Endothelial cell of hepatic sinusoid (primary cell): ENCODE measurements at regions not wholly inside any gene's neighbourhood (a gene's known extent, or its start where the extent isn't known, plus 50 kb on each side); places are given as distances from the start of the nearest gene placed in this dataset.

ENCODE experiments used
- in situ Hi-C: cut with HindIII; loops from 2 replicates; pipeline ENCODE4 v1.10.0; 2017; ENCODE audit warnings: low sequenced_read_pairs

DNA sequence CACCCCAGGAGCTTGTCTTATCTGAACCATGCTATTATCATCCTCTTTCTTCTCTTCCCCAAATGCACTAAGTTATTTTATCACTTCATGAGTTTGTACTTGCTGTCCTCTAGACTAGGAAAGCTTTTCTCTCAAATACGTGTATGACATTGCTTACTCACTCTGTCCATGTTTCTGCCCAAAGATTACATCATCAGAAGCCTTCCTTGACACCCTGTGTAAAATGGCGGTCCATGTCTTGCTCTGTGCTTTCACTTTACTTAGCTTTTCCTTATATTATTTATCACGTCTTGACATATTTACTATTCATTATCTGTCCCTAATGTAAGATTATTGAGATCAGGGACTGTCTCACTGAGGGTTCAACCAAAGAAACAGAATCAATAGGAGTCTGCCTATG lies 196.1 kb upstream of the ZEB2 start:
- in situ Hi-C loops, result no loop called here

DNA sequence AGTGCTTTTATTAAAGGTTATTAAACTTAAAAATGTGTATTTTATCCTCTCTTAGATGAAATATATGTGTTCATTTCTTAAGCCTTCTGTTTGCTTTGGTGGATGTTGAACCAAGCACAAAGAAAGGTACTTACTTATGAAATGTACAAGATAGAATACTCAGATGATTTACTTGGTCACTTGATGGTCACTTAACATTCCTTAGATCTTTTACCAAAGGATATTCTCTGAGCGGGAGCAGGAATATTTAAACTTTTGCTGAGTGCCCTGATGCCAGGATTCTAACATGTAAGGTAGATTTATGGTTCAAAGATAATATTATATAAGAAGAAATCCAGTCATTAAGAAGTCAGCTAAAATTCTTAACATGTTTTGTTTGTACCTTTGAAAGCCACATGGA lies 193.5 kb upstream of the ZEB2 start:
- in situ Hi-C loops, result no loop called here

DNA sequence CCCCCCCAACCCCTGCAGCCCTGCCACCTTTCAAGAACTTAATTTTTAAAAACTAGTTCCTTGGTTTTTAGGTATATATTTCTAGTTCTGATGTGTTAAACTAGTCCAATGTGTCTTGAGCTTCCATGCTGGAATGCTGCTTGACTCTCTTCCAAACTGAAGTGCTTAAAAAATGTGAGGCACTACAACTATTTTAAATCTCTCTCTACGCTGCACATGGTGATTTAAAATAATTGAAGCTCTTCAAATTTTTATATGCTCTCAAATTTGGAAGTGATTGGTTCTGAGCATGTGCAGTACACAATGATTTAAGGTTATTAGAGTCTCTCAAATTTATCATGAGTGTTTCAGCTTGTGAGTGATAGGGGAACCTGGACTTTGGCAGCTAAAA lies 192.6 kb upstream of the ZEB2 start:
- in situ Hi-C loops, result no loop called here

DNA sequence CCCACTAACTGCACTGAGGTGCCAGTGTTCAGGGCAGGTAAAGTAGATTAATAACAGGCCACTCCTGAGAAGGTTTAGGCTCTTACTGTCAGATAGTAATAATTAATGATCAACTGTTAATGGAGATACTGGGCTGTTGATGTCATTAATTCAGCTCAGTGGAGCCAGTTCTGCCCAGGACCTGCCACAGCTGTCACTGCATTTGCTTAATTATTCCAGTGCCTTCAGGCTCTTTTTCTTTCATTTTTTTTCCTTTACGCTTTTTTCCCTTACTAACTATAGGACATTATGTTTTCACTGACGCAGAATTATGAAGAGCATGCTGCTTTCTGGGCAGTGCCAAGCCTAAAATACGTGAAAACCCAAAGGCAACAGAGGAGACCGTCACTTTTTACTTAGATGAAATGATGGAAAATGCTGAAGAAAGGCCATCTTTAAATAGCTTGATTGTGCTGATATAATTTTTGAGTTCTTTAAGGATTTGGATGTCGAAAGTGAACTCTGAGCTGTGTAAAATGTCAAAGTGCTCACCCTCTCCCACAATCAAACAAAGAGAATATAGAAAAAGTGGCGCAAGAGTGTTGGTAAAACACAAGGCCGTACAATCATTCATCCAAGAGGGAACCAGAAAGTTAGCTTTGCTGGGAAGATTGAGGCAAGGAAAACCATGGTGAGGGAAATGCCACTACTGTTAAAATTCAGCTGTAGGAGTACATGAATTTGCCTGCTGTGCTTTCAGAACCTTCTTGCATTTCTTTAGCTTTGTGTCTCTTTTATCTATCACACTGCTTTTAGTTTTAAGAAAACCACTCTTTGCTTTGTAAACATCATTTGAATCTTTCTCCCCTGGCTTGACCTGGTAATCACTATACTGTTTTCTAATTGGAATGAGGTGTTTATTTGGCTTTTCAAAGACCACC lies 192.0 kb upstream of the ZEB2 start:
- in situ Hi-C loops, result no loop called here

DNA sequence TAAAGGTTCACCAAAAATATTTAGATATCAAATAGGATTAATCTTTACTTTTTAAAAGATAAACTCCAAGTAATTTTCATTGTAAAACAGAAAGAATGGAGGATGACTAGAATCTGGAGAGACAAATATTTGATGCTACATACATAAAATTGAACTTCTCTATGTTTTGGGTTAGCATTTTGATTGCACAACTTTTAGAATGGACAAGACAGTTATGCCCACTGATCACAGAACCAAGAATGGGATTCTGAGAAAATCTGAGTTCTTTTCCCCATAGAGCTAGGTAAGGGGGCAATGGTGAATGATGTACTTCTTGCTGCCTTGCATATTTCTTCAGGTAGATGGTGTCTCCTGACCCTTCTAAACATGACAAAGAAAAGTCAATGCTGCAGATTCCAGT lies 191.2 kb upstream of the ZEB2 start:
- in situ Hi-C loops, result no loop called here

DNA sequence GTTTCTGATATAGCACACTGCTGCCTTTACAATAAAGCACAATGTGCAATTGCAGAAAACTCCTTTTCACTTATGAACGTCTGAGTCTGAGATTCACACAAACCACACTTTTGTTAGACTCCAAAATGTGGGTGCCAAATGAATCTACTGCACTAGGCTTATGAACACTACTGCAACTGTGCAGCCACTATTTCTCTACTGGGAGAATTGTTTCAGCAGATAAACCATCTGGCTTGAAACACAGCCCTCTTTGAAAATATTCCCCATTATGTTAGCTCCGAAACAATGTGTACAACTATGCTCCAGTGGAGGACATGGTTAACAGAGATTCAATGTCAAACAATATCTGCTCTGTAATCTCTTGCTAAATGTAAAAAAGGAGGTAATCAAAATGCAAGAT lies 188.7 kb upstream of the ZEB2 start:
- in situ Hi-C loops, result no loop called here

DNA sequence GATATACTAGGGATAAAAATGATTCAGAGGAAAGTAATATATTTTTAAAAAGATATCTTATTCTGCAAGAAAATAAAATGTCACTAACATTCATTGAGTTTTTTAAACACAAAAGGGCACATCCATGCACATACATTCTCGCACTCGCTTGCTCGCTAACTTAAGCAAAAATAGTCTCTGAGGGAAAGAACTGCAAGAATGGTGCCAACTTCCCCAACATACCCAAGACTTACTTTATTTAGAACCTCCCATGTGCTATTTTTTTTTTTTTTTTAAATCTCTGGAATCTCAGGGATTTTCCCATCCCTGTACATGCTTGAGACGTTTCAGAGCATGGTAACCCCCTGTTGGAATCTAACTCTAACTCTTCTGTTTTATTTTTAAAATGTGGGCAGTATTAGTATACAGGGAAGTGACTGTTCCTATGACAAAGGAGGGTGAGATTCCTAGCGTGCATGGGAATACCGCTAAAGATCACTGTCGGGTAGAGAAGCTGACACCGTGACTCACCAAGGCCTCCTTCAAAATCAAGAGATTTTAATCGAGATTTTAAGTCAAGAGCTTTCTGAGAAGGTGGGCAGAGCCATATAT lies 187.9 kb upstream of the ZEB2 start:
- in situ Hi-C loops, result no loop called here

DNA sequence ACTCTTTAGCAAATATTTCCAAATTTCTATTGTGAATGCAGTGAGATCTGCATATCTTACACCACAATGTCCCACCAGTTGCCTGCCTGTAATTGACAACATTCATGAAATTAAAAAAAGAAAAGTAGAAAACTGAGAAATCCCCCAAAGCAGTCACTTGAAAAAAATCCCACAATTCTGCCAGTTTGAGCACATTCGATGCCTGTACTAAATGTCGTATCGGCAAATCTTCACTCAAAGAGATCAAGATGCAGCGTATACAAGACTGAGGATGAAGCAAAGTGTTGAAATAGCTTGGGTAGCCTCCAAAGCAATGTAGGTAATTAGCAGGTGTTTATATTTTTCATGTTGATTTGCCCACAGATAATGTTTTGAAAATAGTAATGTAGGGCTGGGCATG lies 186.7 kb upstream of the ZEB2 start:
- in situ Hi-C loops, result no loop called here

DNA sequence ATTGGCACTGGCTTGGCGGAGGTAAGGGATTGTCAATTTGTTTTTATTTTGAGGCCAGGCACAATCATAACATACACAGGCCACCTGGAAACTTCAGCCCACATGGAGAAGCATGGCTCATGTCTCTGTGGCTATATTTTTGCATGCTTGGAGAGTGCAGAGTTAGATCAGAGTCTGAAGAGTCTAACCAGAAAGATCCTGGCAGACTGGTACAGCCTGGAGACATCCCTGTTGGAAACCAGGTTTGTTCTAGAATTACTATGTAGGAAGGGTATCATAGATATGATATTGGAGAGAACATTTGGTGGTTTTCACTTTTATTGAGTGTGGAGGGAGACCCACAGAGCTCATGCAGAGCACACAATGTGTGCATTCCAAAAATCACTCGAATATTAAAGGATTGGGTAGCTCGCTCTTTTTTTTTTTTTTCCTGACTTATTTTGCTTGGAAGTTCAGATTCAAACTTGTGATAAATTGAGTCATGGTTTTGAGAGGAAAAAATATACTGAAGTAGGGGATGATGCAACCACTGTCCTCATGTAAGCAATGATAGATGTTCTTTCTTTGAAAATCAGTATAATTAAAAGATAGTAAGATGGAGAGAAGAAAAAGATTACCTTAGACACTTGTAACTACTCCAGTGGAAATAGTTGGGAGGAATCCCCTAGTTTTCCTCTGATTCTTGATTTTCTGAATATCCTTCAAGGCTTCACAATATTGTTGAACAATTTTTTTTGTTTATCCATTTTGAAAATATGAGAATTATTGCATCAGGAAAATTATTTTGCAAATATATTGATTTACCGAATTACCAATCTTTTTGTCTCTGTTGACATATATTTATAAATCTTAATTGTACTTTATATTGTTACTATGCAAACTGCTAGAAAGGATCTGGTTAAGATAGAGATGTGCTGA lies 185.7 kb upstream of the ZEB2 start:
- in situ Hi-C loops, result no loop called here

DNA sequence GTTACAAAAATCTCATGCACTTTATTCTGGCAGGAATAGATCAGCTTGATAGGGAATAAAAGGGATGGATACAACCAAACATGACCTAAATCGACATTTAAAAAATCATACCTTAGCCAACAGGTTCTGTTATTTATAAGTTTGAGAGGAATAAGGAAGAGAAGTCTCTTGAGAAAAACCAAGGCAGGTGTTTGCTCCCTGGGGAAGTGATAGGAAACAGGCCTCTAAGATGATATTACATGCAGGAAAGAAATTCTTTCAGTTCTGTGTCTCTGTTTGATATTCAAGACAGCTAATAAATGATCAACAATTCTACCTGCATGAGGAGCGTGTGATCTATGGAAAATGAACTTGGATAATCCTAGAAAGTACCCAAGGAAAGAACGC lies 184.8 kb upstream of the ZEB2 start:
- in situ Hi-C loops, result loop anchor here (5.0 kb wide), 1 partner anchor 33 kb away; no protein-coding TSS in a partner anchor

DNA sequence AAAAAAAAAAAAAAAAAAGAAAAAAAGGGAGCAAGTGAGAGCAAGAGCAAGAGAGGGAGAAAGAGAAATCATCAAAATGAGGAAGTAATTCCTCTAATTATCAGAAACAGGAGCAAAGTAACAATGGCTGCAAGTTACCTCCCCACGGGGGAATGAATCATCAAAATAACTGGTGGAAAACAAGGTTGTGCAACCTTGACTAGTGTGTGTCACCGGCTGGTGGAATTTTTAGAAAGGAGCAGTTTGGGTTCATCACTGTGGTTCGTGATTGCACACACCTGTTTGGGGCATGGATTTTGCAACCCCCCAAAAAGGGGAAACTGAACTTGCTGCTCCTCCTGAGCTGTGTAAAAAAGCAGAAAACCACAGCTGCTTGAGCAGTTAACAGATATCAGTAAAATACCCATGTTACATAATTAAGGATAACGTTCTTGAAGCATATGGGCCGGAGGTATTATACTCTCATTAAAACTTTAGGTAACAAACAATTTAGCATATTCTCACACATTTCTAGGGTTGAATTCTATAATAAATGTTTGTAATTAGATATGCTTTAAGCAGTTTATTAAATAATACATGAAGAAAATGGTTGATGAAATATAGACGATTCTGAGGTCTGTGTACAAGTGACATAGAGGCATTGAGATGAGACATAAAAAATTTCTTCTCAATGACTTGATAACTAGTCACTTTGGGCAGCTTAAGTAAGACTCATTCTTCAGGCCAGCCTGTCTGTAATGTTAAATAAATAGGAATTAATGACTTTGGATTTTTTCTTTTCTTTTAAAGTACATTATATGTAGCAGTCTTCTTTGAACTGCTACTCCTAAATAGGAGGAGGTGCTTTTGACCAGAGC lies 184.2 kb upstream of the ZEB2 start:
- in situ Hi-C loops, result loop anchor here (5.0 kb wide), 1 partner anchor 33 kb away; no protein-coding TSS in a partner anchor

DNA sequence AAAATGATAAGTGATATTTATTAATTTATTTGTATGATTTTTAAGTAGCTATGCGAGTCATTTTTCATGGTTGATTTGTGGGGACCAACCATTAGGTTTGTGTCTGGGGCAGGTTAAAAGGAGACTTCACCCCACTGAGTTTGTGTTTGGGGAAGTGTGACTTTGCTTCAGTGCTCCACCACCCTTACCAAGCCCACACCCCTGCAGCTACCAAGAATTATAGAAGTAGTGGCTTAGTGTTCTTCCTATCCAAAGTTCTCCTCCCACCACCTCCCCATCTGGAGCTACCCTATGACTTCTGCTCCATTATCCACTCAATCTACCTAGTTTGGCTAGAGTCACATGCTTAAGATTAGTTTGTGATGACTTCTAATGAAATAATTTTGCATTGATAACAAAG lies 182.1 kb upstream of the ZEB2 start:
- in situ Hi-C loops, result loop anchor here (5.0 kb wide), 1 partner anchor 35 kb away; no protein-coding TSS in a partner anchor

DNA sequence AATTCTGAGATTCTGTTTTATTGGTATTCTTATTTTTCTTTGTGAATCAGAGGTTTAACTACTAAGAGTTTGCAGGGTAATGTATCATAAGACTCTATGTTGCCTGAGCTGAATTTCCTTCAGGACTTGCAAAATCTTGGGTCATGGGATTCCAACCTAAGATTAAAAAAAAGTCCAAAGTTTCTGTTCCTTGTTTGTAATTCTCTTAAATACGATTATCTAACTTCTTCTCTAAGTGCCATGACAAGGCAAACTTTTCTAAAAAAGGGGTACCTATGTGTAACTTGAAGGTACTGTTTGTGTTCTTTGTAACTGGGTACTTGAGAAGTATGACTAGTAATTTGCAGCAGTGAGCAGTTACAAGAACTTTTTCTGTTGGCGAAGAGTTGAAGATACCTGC lies 181.3 kb upstream of the ZEB2 start:
- in situ Hi-C loops, result loop anchor here (5.0 kb wide), 1 partner anchor 36 kb away; no protein-coding TSS in a partner anchor

DNA sequence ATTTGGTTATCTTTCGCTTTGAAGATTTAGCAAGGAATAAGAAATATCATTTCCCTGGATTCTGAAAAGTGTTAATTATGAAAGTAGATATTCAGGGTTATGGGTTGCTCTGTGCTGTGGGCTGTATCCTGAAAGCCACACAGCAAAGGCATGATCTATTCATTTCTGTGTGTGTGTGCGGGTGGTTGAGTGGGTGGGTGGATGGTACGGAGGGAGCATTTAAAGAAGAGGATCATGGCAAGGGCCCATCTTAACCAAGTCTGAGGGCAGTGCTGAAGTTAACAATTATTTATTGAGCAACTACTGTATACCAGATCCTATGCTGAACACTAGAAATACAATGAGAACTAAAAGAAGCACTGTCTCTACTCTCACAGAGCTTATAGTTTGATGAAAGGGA lies 178.2 kb upstream of the ZEB2 start:
- in situ Hi-C loops, result no loop called here

DNA sequence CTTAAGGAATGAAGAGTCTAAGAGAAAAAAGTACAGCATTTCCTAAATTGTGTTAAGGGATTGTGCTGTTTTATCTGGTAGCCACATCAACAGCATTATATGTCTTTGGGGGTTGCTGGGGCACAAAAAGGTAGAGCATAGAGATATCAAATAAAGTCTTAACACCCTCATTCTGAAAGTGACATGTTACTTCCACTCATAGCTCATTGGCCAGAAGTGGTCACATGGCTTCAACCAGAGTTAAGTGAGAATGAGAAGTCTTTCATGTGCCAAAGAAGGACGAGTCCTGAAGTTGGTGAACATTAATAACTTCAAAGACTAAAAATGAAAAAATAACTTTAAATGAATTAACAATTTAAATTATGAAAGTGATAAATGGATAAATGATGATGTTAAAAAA lies 175.7 kb upstream of the ZEB2 start:
- in situ Hi-C loops, result no loop called here

DNA sequence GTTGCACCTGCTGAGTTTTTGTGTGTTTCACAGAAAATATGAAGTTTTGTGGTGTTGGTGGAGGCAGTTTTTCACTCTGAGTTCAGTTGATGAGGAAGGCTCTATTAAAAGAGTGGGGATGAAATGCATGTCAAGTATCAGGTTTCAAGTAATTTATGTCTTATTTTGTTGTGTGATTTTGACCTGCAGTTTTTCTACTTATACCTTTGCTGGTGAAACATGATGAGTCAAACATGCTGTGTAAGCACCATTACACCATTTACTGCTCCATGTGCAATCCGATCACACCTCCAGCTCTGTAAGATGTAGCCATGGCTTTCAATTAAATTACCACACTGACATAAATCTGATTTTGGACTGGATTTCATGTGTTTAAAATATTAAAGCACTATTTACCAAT lies 174.5 kb upstream of the ZEB2 start:
- in situ Hi-C loops, result no loop called here

DNA sequence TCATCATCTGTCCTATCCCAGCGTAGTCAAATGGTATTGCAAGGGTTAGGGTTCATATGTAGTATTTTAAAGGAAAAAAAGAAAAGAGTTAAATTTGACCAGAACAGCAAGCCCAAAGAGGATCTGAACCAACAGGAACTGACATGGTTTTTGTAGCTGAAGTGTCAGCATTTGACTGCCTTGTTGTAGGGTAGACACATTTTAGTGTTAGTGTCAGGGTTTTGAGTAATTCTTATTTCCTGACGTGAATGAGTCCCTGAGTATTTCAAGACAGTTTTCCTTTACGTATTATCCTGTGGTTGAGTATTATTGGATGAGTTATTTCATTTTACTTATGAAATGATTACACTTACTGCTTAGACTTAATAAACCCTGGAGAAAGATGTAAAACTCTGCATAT lies 173.3 kb upstream of the ZEB2 start:
- in situ Hi-C loops, result no loop called here

DNA sequence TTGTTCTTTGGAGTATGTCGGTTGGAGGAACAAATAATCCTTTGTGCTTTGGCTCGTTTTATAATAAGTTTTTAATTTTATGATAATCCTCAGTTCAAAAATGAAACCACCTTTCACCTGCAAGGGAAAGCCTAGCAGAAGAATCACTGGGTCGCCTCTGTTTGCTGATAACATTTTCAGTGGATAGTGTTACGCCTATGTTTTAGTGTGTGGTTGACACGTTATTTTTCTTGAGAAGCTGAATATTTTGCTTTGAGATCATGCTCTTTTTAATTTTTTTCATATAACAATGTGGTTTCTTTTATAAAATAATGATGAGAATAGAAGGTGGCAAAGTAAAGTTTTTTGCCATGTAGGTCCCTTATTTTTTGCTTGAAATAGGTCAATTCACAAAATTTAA lies 172.7 kb upstream of the ZEB2 start:
- in situ Hi-C loops, result no loop called here

DNA sequence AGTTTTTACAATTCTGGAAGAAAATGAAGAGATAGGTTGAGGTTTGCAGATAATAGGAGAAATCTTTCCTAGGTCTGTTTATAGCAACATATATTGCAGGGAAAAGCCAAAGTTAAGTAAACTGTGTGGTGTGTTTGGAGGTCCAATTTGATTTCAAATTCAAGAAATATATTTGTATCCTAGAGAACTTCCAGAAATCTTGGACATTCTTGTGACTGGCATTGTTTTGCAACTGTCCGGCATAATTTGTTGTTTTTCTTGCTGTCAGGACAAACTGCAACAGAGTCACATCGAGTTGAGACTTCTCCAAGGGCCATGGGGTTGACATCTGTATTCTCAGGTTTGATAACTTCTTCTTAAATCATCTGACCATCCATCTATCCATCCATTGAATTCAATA lies 170.9 kb upstream of the ZEB2 start:
- in situ Hi-C loops, result no loop called here

DNA sequence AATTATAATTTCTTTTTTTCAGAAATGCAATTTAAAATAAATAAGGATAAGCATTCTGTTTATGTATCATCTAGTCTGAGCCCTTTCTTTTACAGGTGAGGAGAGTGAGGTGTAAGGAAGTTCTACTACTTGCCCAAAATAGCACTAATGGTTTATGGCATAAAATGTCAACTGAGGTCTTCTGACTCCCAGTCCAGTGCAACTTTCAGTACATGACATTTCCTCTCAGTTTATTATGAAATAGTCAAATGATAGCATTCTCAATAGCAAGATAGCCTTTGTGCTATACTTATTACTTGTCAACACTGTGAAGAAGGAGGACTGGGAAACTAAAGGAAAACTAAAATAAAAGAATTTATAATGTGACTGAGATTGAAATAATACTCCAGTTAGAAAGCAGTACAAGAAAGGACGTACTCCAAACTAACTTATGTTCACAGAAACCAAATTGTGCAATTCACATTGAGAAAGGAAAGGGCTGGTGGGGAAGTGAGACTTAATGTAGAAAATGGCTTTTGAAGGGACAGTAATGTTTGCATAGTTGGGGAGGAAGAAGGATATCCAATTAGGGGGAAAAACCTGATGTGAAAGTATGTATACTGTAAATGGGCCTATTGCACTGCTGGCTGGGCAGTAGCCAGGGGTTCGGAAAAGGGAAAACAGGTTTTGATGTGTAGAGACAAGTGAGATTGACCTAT lies 166.7 kb upstream of the ZEB2 start:
- in situ Hi-C loops, result no loop called here
